Prostate gland (tissue), 2 donors: ENCODE measurements at regions not wholly inside any gene's neighbourhood (a gene's known extent, or its start where the extent isn't known, plus 50 kb on each side); places are given as distances from the start of the nearest gene placed in this dataset.

Source experiments
- DNase-seq: peaks from one replicate; pipeline ENCODE4 v3.0.0-alpha.2; 2019; ENCODE audit warnings: low spot score
- H3K27ac ChIP-seq, 2 donors: fragments of 200-600 bp; sonication (generic); 2 replicates each; pipeline ENCODE4 v1.5.1; 2017 to 2019
- H3K27me3 ChIP-seq: fragments of 200-600 bp; sonication (generic); replicated peaks from 2 replicates; pipeline ENCODE4 v1.5.1; 2019; ENCODE audit not compliant: insufficient read depth
- H3K36me3 ChIP-seq, 2 donors: fragments of 200-600 bp; sonication (generic); 1 replicate in 1 of 2; 2 replicates in 1 of 2; pipeline versions ENCODE4 v1.5.1 to v1.8.1; 2017 to 2019
- H3K4me1 ChIP-seq: fragments of 200-600 bp; sonication (generic); replicated peaks from 2 replicates; pipeline ENCODE4 v1.5.1; 2019
- H3K4me3 ChIP-seq, 2 donors: fragments of 200-600 bp; sonication (generic); 2 replicates each; pipeline ENCODE4 v1.5.1; 2017 to 2019
- H3K9me3 ChIP-seq: fragments of 200-600 bp; sonication (generic); 2 replicates; pipeline ENCODE4 v1.5.1; 2017
- POLR2A ChIP-seq: fragments of 450-650 bp; IDR thresholded peaks from one replicate; pipeline ENCODE4 v1.6.1; 2016; ENCODE audit warnings: antibody characterized with exemption, mild to moderate bottlenecking
- POLR2AphosphoS5 ChIP-seq: sonication (generic); formaldehyde crosslinking; IDR thresholded peaks from one replicate; pipeline ENCODE4 v1.6.1; 2017; ENCODE audit warnings: antibody characterized with exemption
- WGBS: methylation state at CpG from one replicate; pipeline ENCODE4 v1.1.5; 2018; 5-methylcytosine and 5-hydroxymethylcytosine counted together
- intact Hi-C: fragments of 100-400 bp; cut with DNase I; formaldehyde crosslinking; loops from one replicate; pipeline ENCODE4 v1.14.2; 2022
- TF ChIP-seq, protein P1 (sequence below), 4 experiments: fragments of 200-600 bp in 2 of 4; fragments of 450-650 bp in 2 of 4; sonication (generic) in 2 of 4; IDR thresholded peaks; 1 replicate in 3 of 4; 2 replicates in 1 of 4; pipeline ENCODE4 v1.5.1; 2016 to 2019; ENCODE audit warnings: antibody characterized with exemption in 4 of 4, mild to moderate bottlenecking in 2 of 4, moderate library complexity in 2 of 4

DNA sequence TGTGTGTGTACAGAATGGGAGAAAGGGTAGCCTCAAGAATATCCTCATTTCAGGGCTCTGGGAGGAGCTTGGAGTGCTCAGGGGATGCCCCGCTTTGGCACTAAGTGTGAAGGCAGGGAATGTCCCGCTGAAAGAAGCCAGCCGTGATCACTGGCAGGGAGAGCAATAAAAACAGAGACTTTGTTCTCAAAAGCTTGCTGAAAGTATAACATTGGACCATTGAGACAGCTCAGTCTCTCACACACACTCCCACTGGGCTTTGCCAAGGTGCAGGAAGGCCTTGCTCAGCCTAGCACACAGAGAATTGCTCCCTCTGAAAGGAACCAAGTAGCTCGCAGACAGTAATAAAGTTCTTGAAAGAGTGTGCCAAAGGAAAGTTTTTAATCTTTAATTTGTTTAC lies 143.8 kb upstream of the SLITRK2 start:
- intact Hi-C loops: no loop called here
- 25% methylated on average over 4 of the region's 4 CpGs for WGBS

DNA sequence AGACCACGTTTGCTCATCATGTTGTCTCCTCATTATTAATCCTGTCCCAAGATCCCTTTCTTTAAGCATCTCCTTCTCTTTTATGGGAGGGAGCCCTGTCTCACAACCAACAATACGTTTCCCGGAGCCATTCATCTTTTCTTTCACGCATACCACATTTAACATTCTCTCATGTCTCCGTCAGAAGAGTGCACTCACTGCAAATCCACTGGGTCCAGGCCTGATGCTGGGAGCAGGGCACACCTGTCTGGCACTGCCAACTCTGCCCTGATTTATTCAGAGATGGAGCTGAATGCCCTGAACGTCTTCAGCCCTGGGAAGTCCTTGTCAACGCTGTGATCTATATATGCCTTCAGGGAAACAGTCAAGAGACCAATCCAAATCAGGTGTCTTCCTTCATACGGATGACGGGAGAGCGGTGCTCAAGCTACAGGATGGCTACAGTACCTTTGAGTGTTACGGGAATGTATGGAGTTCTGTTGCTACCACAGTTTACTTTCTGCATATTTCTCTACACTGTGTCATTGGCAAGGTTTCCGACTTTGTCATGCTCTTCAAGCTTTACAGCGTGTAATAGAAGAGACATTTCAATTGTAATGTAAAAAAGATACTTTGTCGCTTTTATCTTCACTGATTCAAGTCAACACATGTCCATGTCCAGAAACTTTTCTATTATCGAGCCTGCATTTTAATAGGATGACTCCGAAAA lies 140.4 kb upstream of the SLITRK2 start:
- H3K4me3 ChIP-seq: no peak overlapping the region
- no peak overlapping the region for H3K27ac ChIP-seq
- no peak for DNase-seq
- intact Hi-C loops: no loop called here
- WGBS: 33% methylated on average over 16 of the region's 16 CpGs
- no peaks in the 10 kb centered on the region for H3K4me1 ChIP-seq
- no peaks in the 10 kb centered on the region for H3K27me3 ChIP-seq
- no peaks in the 10 kb centered on the region for H3K9me3 ChIP-seq
- no peaks in the 10 kb centered on the region for H3K36me3 ChIP-seq
- TF ChIP-seq POLR2AphosphoS5 (no peak), POLR2A (no peak)
- TF ChIP-seq, protein P1, sequence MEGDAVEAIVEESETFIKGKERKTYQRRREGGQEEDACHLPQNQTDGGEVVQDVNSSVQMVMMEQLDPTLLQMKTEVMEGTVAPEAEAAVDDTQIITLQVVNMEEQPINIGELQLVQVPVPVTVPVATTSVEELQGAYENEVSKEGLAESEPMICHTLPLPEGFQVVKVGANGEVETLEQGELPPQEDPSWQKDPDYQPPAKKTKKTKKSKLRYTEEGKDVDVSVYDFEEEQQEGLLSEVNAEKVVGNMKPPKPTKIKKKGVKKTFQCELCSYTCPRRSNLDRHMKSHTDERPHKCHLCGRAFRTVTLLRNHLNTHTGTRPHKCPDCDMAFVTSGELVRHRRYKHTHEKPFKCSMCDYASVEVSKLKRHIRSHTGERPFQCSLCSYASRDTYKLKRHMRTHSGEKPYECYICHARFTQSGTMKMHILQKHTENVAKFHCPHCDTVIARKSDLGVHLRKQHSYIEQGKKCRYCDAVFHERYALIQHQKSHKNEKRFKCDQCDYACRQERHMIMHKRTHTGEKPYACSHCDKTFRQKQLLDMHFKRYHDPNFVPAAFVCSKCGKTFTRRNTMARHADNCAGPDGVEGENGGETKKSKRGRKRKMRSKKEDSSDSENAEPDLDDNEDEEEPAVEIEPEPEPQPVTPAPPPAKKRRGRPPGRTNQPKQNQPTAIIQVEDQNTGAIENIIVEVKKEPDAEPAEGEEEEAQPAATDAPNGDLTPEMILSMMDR (IDR thresholded peaks at IDR 0.05): no peak

More for the DNA sequence above, 143.8 kb upstream of the SLITRK2 start:
- TF ChIP-seq, protein P1 (IDR thresholded peaks at IDR 0.05): no peak
- TF ChIP-seq POLR2AphosphoS5 (no peak), POLR2A (no peak)
- H3K4me1 ChIP-seq: no peaks in the 10 kb centered on the region
- no peaks in the 10 kb centered on the region for H3K36me3 ChIP-seq
- no peak for DNase-seq
- H3K9me3 ChIP-seq: no peaks in the 10 kb centered on the region
- no peak overlapping the region for H3K4me3 ChIP-seq
- H3K27me3 ChIP-seq: no peaks in the 10 kb centered on the region
- no peak overlapping the region for H3K27ac ChIP-seq

DNA sequence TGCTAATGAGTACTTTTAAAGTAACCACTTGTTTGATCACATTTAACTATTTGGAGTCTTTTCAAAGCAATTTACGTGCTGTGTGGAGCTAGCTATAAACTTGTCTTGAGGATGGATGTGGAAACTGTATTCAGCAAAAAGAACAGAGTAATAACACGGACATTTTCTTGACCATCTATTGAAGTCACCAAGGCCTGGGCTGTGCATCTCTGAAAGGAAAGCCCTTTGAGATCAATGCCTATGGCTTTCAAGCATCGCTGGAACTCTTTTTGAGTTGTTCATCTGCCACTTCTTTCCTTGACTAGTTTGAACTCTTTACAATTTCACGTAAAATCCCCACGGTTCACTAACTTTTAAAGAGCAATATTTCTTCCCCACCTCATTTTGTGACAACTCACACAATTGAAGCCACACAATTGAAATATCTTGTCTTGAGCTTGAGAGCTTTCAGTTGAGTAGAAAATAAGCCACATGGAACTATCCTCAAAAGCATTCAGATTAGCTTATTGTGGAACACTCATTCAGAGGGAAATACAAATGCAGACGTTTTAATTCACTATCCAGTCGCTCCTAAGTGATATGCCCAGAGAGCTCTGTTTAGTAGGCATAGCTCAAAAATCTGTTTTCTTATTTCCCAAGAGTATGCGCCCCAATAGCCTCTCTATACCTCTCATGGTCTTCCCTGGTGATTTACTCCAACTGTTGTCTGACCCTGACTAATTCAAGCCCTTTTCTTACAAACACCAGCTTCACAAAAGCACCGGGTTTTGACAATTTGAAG lies 134.9 kb upstream of the SLITRK2 start:
- Histone ChIP-seq H3K4me1 (no peaks in the 10 kb centered on the region), H3K4me3 (no peak overlapping the region), H3K9me3 (no peaks in the 10 kb centered on the region), H3K27ac (no peak overlapping the region), H3K36me3 (no peaks in the 10 kb centered on the region), H3K27me3 (no peaks in the 10 kb centered on the region)
- DNase-seq: no peak
- intact Hi-C loops: no loop called here
- WGBS: 47% methylated on average over 9 of the region's 9 CpGs
- TF ChIP-seq POLR2A (no peak), POLR2AphosphoS5 (no peak)
- TF ChIP-seq, protein P1 (IDR thresholded peaks at IDR 0.05): no peak

DNA sequence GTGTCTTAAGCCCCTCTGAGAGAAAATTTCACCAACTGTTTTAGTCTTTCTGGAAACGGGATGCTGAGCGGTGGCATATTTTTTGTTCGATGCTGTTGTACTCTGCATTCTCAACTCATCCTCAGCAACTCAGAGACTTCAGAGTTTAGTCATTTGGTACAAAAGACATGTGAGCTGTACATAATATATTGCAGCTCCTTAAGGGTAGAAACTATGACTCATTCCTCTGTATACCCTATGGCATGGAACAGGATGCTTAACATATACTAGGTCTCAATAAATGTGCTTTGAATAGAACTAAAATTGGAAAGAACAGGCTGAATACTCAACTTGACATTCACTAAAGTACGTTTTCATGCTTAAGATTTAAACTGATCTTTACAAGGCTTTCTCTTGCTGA lies 130.5 kb upstream of the SLITRK2 start:
- intact Hi-C loops: no loop called here
- no peaks in the 10 kb centered on the region for H3K27me3 ChIP-seq
- H3K27ac ChIP-seq: no peak overlapping the region
- 74% methylated on average over 4 of the region's 4 CpGs for WGBS
- TF ChIP-seq, protein P1 (IDR thresholded peaks at IDR 0.05): no peak
- TF ChIP-seq POLR2A (no peak), POLR2AphosphoS5 (no peak)
- no peak overlapping the region for H3K4me3 ChIP-seq
- DNase-seq: no peak
- H3K36me3 ChIP-seq: no peaks in the 10 kb centered on the region
- no peaks in the 10 kb centered on the region for H3K4me1 ChIP-seq
- H3K9me3 ChIP-seq: no peaks in the 10 kb centered on the region

DNA sequence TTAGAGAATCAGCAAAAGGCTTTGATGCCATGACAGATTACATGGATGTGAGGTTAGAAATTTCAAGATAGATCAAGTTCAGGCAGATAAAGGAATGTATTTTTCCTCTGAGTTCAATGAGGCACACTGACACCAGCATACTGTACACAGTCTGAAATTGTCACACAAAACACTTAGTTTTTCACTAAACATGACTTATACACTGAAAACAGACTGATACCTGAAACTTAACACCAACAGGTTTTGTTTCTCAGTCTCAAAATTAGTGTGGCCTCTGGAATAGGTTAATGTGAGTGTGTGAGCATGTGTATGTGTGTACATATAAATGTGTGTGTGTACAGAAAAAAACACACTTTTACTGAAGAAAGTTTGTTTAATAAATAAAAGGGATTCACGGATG lies 129.9 kb upstream of the SLITRK2 start:
- H3K27ac ChIP-seq: no peak overlapping the region
- H3K36me3 ChIP-seq: no peaks in the 10 kb centered on the region
- no peaks in the 10 kb centered on the region for H3K27me3 ChIP-seq
- DNase-seq: no peak
- H3K4me3 ChIP-seq: no peak overlapping the region
- 43% methylated on average over 1 of the region's 1 CpG for WGBS
- intact Hi-C loops: no loop called here
- H3K9me3 ChIP-seq: no peaks in the 10 kb centered on the region
- H3K4me1 ChIP-seq: no peaks in the 10 kb centered on the region
- TF ChIP-seq, protein P1 (IDR thresholded peaks at IDR 0.05): no peak
